ENCODE measurements at regions not wholly inside any gene's neighbourhood (a gene's known extent, or its start where the extent isn't known, plus 50 kb on each side); places are given as distances from the start of the nearest gene placed in this dataset.

- Histone ChIP-seq H3F3A (ENCODE audit: insufficient read depth, low read length, poor library complexity, severe bottlenecking) (no peaks in the 10 kb centered on the region), H3K27me3 (ENCODE audit: insufficient read depth, low read depth, low read length) (no peaks in the 10 kb centered on the region), H2AFZ (ENCODE audit: low read depth, low read length) (no peak overlapping the region), H3K4me2 (ENCODE audit: low read length) (no peak overlapping the region), H3K27ac (ENCODE audit: low read length) (no peak overlapping the region), H3K9ac (ENCODE audit: low read length) (no peak overlapping the region), H3K36me3 (ENCODE audit: insufficient read depth, low read length) (no peaks in the 10 kb centered on the region), H3K4me3 (ENCODE audit: low read length) (no peak overlapping the region), H3K79me2 (replicated peaks; ENCODE audit: insufficient read depth, low read length) (no peaks in the 10 kb centered on the region), H4K20me1 (ENCODE audit: insufficient read depth) (no peaks in the 10 kb centered on the region), H3K9me2 (ENCODE audit: insufficient read depth, low read length) (no peaks in the 10 kb centered on the region), H3K9me3 (ENCODE audit: low read length) (no peaks in the 10 kb centered on the region)
- TF ChIP-seq EZH2 (IDR thresholded peaks at IDR 0.05; ENCODE audit: borderline replicate concordance, insufficient read depth, low read length, poor library complexity, severe bottlenecking) (no peak), RAD21 (conservative IDR thresholded peaks at IDR 0.05) (no peak), POLR2AphosphoS5 (IDR thresholded peaks at IDR 0.05) (no peak), TAF1 (IDR thresholded peaks at IDR 0.05; ENCODE audit: low read depth) (no peak), SMC3 (conservative IDR thresholded peaks at IDR 0.05; ENCODE audit: poor library complexity) (no peak), MXI1 (conservative IDR thresholded peaks at IDR 0.05; ENCODE audit: poor library complexity, severe bottlenecking) (no peak), CTCF (IDR thresholded peaks at IDR 0.05; ENCODE audit: poor library complexity, severe bottlenecking) (no peak), EP300 (conservative IDR thresholded peaks at IDR 0.05; ENCODE audit: poor library complexity, severe bottlenecking) (no peak), REST (IDR thresholded peaks at IDR 0.05; ENCODE audit: borderline replicate concordance) (no peak)
Measured at GRCh38 chr16:79278506-79278905, 322.0 kb downstream of the MAF start.

GRCh38 chr16:79276501-79276900 is 324.0 kb downstream of the MAF start:
- H3K4me2 ChIP-seq (ENCODE audit: low read length) = no peak overlapping the region
- no peak overlapping the region for H3K27ac ChIP-seq (ENCODE audit: low read length)
- H3K9me2 ChIP-seq (ENCODE audit: insufficient read depth, low read length) = no peaks in the 10 kb centered on the region
- H2AFZ ChIP-seq (ENCODE audit: low read depth, low read length) = no peak overlapping the region
- no peaks in the 10 kb centered on the region for H3F3A ChIP-seq (ENCODE audit: insufficient read depth, low read length, poor library complexity, severe bottlenecking)
- no peaks in the 10 kb centered on the region for H3K79me2 ChIP-seq (replicated peaks; ENCODE audit: insufficient read depth, low read length)
- no peak overlapping the region for H3K4me3 ChIP-seq (ENCODE audit: low read length)
- H3K36me3 ChIP-seq (ENCODE audit: insufficient read depth, low read length) = no peaks in the 10 kb centered on the region
- no peak overlapping the region for H3K9ac ChIP-seq (ENCODE audit: low read length)
- H4K20me1 ChIP-seq (ENCODE audit: insufficient read depth) = no peaks in the 10 kb centered on the region
- no peaks in the 10 kb centered on the region for H3K9me3 ChIP-seq (ENCODE audit: low read length)
- no peak for TF ChIP-seq RAD21 (conservative IDR thresholded peaks at IDR 0.05)
- no peak for TF ChIP-seq TAF1 (IDR thresholded peaks at IDR 0.05; ENCODE audit: low read depth)
- TF ChIP-seq SMC3 (conservative IDR thresholded peaks at IDR 0.05; ENCODE audit: poor library complexity) = no peak
- TF ChIP-seq EP300 (conservative IDR thresholded peaks at IDR 0.05; ENCODE audit: poor library complexity, severe bottlenecking) = no peak
- TF ChIP-seq CTCF (IDR thresholded peaks at IDR 0.05; ENCODE audit: poor library complexity, severe bottlenecking) = no peak
- no peak for TF ChIP-seq MXI1 (conservative IDR thresholded peaks at IDR 0.05; ENCODE audit: poor library complexity, severe bottlenecking)
- no peak for TF ChIP-seq REST (IDR thresholded peaks at IDR 0.05; ENCODE audit: borderline replicate concordance)
- no peak for TF ChIP-seq POLR2AphosphoS5 (IDR thresholded peaks at IDR 0.05)
- no peak for TF ChIP-seq EZH2 (IDR thresholded peaks at IDR 0.05; ENCODE audit: borderline replicate concordance, insufficient read depth, low read length, poor library complexity, severe bottlenecking)
- no peaks in the 10 kb centered on the region for H3K27me3 ChIP-seq (ENCODE audit: insufficient read depth, low read depth, low read length)

All from neural cell (in vitro differentiated cells).